Spinal cord (tissue), 9 donors: ENCODE measurements at regions not wholly inside any gene's neighbourhood (a gene's known extent, or its start where the extent isn't known, plus 50 kb on each side); places are given as distances from the start of the nearest gene placed in this dataset.

Experiments used
- DNase-seq, 6 donors: peaks; one replicate each; pipeline versions ENCODE4 v3.0.0 to v3.0.0-alpha.2; 2013 to 2015; ENCODE audit warnings: low spot score in 6 of 6, low read depth in 4 of 6
- H3K27ac ChIP-seq: one replicate; pipeline ENCODE4 v1.5.1; 2013; ENCODE audit warnings: low read depth, low read length, control low read depth
- H3K27me3 ChIP-seq: one replicate; pipeline ENCODE4 v1.6.1; 2013; ENCODE audit warnings: low read length; ENCODE audit not compliant: control insufficient read depth, insufficient read depth
- H3K36me3 ChIP-seq: one replicate; pipeline ENCODE4 v1.6.1; 2013; ENCODE audit warnings: low read length; ENCODE audit not compliant: control insufficient read depth, insufficient read depth
- H3K4me1 ChIP-seq: one replicate; pipeline ENCODE4 v1.6.1; 2013; ENCODE audit warnings: low read length; ENCODE audit not compliant: control insufficient read depth, insufficient read depth
- H3K4me3 ChIP-seq: one replicate; pipeline ENCODE4 v1.5.1; 2013; ENCODE audit warnings: low read depth, low read length, control low read depth
- H3K9me3 ChIP-seq: one replicate; pipeline ENCODE4 v1.6.1; 2013; ENCODE audit warnings: low read length; ENCODE audit not compliant: control insufficient read depth, insufficient read depth
- whole genome bisulfite sequencing: methylation state at CpG from one replicate; pipeline ENCODE4 v1.1.5; 2013; ENCODE audit warnings: missing lambda C conversion rate; ENCODE audit not compliant: insufficient coverage; 5-methylcytosine and 5-hydroxymethylcytosine counted together
- donor health status: healthy.

DNA sequence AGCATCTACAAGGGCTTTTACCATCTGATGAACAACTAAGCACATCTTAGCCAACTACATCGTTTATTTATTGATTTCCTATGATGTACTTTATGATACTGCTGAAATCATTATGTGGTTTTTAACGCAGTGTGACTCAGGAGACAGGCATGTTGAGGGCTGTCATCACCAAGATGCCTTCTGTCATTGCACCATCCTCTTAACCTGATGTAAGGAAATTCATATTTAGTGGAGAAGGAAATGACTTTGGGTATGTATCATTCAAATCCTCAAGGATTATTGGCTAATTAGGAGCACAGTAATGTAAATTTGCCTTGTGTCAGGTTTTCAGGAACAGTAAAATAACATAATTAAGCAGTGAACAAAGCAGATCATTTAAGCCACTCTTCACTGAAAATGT, 138.5 kb upstream of the MGMT start:
- no peak overlapping the region for H3K4me3 ChIP-seq
- H3K36me3 ChIP-seq, result no peaks in the 10 kb centered on the region
- H3K4me1 ChIP-seq, result peaks cover 4% of the 10 kb centered on the region
- H3K9me3 ChIP-seq, result no peaks in the 10 kb centered on the region
- no peak for DNase-seq
- no peak overlapping the region for H3K27ac ChIP-seq
- H3K27me3 ChIP-seq, result no peaks in the 10 kb centered on the region
- no CpG with 5 or more reads among the region's 2 CpGs for WGBS

DNA sequence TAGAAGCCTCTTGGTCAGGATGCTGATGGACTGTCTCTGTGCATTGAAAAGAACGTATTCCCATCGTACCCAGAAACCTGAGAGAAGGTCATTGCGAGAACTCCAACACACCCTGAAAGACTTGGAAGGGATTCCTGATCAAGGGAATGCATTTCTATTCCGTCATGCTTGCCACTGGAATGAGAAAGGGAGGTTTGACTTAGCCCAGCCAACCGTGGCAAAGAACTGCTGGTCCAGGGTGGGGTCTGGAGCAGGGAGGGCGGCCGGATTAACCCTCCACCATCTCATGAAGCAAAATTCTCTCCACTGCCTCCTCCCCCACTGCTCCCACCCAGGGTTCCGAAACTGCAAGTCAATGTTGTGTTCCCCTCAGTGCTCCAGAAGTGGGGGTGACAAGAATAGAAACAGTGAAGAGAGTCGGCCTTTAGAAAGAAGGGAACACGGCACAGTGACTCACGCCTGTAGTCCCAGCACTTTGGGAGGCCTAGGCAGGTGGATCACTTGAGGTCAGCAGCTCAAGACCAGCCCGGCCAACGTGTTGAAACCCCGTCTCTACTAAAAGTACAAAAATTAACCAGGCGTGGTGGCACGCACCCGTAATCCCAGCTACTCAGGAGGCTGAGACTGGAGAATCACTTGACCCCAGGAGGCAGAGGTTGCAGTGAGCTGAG, 137.5 kb upstream of the MGMT start:
- DNase-seq, result no peak
- Histone ChIP-seq H3K36me3 (no peaks in the 10 kb centered on the region), H3K4me1 (peaks cover 4% of the 10 kb centered on the region), H3K4me3 (no peak overlapping the region), H3K9me3 (no peaks in the 10 kb centered on the region), H3K27ac (no peak overlapping the region), H3K27me3 (no peaks in the 10 kb centered on the region)
- 90% methylated on average over 10 of the region's 17 CpGs for whole genome bisulfite sequencing

DNA sequence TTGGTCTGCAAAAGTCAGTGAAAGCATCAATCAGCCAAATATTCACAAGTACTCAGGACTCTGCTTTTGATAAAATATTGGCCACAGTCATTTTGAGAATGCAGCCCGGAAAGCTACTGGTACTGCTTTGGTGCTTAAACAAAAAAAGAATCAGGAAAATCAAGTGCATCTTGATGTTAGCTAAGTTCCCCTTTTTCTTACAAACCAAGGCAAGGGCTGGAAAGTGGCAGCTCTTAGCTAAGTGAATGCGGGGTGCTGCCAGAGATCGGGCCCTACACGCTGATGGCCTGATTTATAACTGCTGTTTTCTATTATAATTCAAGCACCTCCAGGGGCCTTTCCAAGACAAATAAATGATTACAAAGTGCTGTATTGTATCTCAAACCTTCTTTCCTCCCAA, 136.8 kb upstream of the MGMT start:
- H3K27me3 ChIP-seq, result no peaks in the 10 kb centered on the region
- H3K4me3 ChIP-seq, result no peak overlapping the region
- H3K27ac ChIP-seq, result no peak overlapping the region
- WGBS, result no CpG with 5 or more reads among the region's 4 CpGs
- no peaks in the 10 kb centered on the region for H3K36me3 ChIP-seq
- H3K9me3 ChIP-seq, result no peaks in the 10 kb centered on the region
- no peak for DNase-seq
- H3K4me1 ChIP-seq, result peaks cover 4% of the 10 kb centered on the region

- Histone ChIP-seq H3K36me3 (no peaks in the 10 kb centered on the region), H3K27me3 (no peaks in the 10 kb centered on the region), H3K9me3 (no peaks in the 10 kb centered on the region), H3K4me3 (no peak overlapping the region), H3K27ac (no peak overlapping the region), H3K4me1 (peaks cover 4% of the 10 kb centered on the region)
- DNase-seq, result no peak
- WGBS, result 95% methylated on average over 3 of the region's 12 CpGs
Observed at GRCh38 chr10:129331207-129331838, 135.7 kb upstream of the MGMT start.

DNA sequence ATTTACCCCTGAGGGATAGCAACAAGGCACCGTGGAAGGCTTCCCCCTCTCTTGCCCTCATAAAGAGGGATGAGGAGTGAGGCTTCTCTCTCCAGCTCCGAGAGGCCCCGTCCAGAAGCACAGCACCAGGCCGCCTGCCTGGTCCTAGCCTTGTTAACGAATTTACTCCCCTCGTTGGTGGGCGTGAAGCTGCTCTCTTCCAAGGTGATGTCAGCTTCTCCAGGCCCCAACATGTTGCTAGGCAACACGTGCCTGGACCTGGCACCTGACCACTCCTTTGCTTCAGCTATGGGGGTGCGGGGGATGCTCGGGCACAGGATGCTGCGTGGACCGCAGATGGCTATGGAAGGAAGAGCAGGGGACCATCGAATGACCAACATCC, 135.2 kb upstream of the MGMT start:
- Histone ChIP-seq H3K4me1 (peaks cover 4% of the 10 kb centered on the region), H3K36me3 (no peaks in the 10 kb centered on the region), H3K4me3 (no peak overlapping the region), H3K27ac (no peak overlapping the region), H3K27me3 (no peaks in the 10 kb centered on the region), H3K9me3 (no peaks in the 10 kb centered on the region)
- peak in 1 of 6 donors; percentile 38 for DNase-seq
- WGBS, result 81% methylated on average over 8 of the region's 13 CpGs

- H3K27me3 ChIP-seq, result no peaks in the 10 kb centered on the region
- H3K4me3 ChIP-seq, result no peak overlapping the region
- peaks cover 4% of the 10 kb centered on the region for H3K4me1 ChIP-seq
- 40% methylated on average over 1 of the region's 6 CpGs for WGBS
- no peak overlapping the region for H3K27ac ChIP-seq
- DNase-seq, result peak in 1 of 6 donors; percentile 65
- no peaks in the 10 kb centered on the region for H3K9me3 ChIP-seq
- H3K36me3 ChIP-seq, result no peaks in the 10 kb centered on the region
Observed at GRCh38 chr10:129332476-129332875, 134.6 kb upstream of the MGMT start.

DNA sequence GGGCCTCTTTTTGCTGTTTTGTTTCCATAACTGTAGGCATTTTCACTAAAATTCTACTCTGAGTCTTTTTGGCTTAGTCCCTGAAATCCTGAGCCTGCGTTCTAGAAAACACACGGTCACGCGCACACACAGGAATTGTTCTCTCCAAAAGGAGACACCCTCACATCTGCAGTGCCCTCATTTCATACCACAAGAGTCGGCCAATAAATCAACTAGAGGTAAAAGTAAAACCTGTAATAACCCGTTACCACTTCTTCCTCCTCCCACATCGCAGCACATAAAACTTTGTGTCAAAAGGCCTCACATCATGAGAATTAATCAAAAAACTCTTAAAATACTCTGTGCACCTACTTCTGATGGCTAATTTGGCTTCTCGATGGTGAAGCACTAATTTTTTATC, 133.3 kb upstream of the MGMT start:
- DNase-seq, result no peak
- H3K4me1 ChIP-seq, result peaks cover 4% of the 10 kb centered on the region
- no peaks in the 10 kb centered on the region for H3K27me3 ChIP-seq
- H3K36me3 ChIP-seq, result no peaks in the 10 kb centered on the region
- H3K9me3 ChIP-seq, result no peaks in the 10 kb centered on the region
- H3K27ac ChIP-seq, result no peak overlapping the region
- 90% methylated on average over 7 of the region's 8 CpGs for WGBS
- H3K4me3 ChIP-seq, result no peak overlapping the region

DNA sequence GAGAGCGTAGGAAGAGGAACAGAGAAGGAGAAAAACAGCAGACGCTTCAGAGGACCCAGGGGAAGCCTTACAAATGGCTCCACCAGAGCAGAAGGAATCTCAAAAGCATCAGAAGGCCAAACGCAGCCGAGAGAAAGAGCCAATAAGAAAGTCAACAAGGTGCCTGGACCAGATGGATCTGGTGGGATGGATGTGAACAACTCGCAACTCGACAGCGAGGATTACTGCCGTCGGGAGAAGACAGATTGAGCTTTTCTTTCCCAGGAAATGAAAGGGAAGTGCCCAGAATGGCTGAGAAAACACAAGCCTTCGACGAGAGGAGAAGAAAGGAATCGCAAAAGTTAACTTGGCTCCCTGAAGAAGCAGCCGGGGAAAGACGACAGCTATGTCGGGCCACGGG, 132.8 kb upstream of the MGMT start:
- Histone ChIP-seq H3K4me1 (peaks cover 4% of the 10 kb centered on the region), H3K4me3 (no peak overlapping the region), H3K27me3 (no peaks in the 10 kb centered on the region), H3K27ac (no peak overlapping the region), H3K36me3 (no peaks in the 10 kb centered on the region), H3K9me3 (no peaks in the 10 kb centered on the region)
- WGBS, result 42% methylated on average over 16 of the region's 16 CpGs
- peak in 2 of 6 donors; percentile 24 to 64 for DNase-seq

DNA sequence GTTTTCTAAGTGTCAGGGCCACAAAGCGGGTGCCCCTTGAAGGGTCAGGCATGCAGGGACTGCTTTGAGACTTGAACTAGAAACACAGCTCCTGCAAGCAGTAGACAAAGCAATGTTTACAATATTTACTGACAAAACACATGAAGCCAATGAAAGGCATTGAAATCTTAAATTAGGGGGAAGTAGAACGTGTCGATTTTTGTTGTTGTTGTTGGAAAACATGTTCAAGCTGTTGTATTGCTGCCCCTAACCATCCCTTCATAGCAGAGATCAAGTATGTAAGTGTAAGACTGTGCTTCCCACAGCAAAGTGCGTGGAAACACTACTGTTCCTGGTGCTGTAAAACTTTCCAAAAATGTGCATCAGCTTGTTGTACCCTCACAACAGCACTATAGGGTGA, 131.6 kb upstream of the MGMT start:
- H3K9me3 ChIP-seq, result no peaks in the 10 kb centered on the region
- no peaks in the 10 kb centered on the region for H3K27me3 ChIP-seq
- no CpG with 5 or more reads among the region's 4 CpGs for WGBS
- H3K36me3 ChIP-seq, result no peaks in the 10 kb centered on the region
- no peak overlapping the region for H3K27ac ChIP-seq
- no peak overlapping the region for H3K4me3 ChIP-seq
- H3K4me1 ChIP-seq, result peaks cover 4% of the 10 kb centered on the region
- DNase-seq, result no peak

DNA sequence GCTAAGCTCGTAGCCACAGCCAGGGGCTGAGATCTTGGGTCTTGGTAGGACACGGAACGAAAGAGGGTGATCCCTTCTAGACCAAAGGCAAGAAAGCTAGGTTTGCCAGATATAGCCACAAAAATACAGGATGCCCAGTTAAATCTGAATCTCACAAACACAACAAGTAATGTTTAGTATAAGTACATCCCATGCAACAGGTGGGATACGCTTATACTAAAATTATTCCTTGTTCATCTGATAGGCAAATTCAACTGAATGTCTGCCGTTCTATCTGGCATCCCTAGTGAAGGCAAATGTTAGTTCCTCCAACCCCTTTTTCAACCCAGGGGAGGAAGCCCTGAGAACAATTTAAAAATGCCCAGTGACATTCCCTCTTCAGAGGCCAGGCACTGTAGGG, 131.1 kb upstream of the MGMT start:
- Histone ChIP-seq H3K4me1 (peaks cover 4% of the 10 kb centered on the region), H3K36me3 (no peaks in the 10 kb centered on the region), H3K9me3 (no peaks in the 10 kb centered on the region), H3K27ac (no peak overlapping the region), H3K4me3 (no peak overlapping the region), H3K27me3 (no peaks in the 10 kb centered on the region)
- DNase-seq, result no peak
- WGBS, result 94% methylated on average over 3 of the region's 5 CpGs
